Coronary artery (tissue), 2 donors: ENCODE measurements at regions not wholly inside any gene's neighbourhood (a gene's known extent, or its start where the extent isn't known, plus 50 kb on each side); places are given as distances from the start of the nearest gene placed in this dataset.

ENCODE experiments used
- DNase-seq: peaks from one replicate; pipeline ENCODE4 v3.0.0-alpha.2; 2017; ENCODE audit warnings: low spot score
- H3K27ac ChIP-seq, 2 donors: fragments of 200-600 bp; sonication (generic); one replicate each; pipeline ENCODE4 v1.5.1; 2016 to 2019
- H3K4me3 ChIP-seq: fragments of 200-600 bp; sonication (generic); 2 replicates; pipeline ENCODE4 v1.5.1; 2016; ENCODE audit warnings: mild to moderate bottlenecking, moderate library complexity
- TF ChIP-seq, protein P1 (sequence below): fragments of 200-600 bp; sonication (generic); IDR thresholded peaks from one replicate; pipeline ENCODE4 v1.5.1; 2019; ENCODE audit warnings: antibody characterized with exemption

DNA sequence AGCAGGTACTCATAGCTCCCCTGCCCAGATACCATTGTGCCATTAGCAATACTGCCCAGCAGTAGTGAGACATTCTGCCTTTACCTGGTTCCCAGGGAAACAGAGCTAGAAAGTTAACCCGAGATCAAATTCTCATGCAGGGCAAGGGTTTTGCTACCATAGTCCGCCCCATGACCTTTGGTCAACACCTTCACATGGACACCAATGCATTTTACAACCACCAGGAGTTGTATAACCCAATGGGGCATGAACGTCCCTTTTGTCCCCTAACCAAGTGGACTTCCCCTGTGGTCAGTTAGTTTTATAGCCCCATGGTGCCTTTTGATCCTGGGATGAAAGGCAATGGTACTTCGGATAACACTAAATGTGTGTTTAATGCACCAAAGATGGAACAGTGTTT, 151.7 kb upstream of the IQSEC1 start:
- H3K27ac ChIP-seq = no peak overlapping the region
- H3K4me3 ChIP-seq = no peak overlapping the region
- DNase-seq = no peak
- TF ChIP-seq, protein P1, sequence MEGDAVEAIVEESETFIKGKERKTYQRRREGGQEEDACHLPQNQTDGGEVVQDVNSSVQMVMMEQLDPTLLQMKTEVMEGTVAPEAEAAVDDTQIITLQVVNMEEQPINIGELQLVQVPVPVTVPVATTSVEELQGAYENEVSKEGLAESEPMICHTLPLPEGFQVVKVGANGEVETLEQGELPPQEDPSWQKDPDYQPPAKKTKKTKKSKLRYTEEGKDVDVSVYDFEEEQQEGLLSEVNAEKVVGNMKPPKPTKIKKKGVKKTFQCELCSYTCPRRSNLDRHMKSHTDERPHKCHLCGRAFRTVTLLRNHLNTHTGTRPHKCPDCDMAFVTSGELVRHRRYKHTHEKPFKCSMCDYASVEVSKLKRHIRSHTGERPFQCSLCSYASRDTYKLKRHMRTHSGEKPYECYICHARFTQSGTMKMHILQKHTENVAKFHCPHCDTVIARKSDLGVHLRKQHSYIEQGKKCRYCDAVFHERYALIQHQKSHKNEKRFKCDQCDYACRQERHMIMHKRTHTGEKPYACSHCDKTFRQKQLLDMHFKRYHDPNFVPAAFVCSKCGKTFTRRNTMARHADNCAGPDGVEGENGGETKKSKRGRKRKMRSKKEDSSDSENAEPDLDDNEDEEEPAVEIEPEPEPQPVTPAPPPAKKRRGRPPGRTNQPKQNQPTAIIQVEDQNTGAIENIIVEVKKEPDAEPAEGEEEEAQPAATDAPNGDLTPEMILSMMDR = no peak

DNA sequence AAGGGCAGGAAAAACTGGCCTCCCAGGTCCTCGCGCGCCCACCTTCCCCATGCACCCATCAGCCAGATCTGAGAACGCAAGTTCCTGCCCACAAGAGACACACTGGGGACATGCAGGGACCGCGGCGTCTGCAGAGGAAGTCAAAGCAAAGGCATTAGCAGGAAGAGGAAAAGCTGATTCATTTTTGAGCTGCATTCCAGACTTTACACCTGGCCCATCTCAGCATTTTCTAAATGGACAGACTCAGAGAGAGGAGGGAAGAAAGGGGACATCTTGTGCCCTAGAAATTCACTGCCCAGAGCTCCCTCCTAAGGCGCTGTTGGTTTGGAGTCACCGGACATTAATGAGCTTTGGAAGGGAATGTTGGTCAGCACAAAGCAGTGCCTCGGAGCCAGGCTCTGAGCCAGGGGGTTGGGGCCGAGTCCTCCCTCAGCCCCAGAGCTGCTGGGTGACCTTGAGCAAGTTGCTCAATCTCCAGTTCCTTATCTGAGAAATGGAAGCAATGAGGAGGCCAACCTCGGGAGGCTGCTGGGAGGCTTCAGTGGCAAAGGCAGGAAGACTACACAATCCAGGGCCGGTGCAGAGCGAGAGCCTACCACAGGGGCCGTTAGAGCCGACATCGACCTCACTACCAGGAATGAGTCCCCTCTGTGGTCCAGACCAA, 150.5 kb upstream of the IQSEC1 start:
- H3K27ac ChIP-seq = no peak overlapping the region
- no peak for DNase-seq
- TF ChIP-seq, protein P1 = no peak
- no peak overlapping the region for H3K4me3 ChIP-seq

DNA sequence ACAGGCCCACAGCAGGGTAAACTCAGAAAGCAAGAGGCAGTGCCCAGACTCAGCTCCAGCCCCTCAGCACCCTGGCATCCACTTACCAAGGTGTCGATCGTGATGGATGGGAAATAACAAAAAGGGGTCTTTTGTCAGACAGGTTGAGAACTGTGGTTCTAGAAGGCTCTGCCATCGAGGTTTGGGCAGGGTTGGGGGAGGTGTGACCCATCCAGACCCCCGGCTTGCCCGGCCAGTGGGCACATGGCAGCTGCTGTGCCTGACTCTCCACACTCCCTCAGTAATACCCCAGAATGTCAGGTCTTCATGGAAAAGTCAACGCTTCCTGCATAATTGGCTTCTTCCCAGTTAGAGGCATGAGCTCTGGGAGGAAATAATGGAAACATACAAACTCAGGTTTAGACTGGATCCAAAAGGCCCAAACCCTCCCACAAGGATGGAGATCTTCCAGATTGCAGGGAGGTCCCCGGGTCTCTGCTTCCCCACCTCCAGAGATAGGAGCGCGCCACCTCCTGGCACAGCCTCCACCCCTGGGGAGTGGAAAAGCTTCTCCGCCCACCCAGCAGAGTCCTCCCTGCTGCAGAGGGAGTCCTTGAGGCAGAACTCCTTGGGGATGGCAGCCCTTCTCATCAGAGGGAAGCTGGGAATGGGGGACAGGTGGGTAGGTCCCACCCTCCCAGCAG, 149.8 kb upstream of the IQSEC1 start:
- H3K4me3 ChIP-seq = no peak overlapping the region
- TF ChIP-seq, protein P1 = no peak
- H3K27ac ChIP-seq = no peak overlapping the region
- no peak for DNase-seq

DNA sequence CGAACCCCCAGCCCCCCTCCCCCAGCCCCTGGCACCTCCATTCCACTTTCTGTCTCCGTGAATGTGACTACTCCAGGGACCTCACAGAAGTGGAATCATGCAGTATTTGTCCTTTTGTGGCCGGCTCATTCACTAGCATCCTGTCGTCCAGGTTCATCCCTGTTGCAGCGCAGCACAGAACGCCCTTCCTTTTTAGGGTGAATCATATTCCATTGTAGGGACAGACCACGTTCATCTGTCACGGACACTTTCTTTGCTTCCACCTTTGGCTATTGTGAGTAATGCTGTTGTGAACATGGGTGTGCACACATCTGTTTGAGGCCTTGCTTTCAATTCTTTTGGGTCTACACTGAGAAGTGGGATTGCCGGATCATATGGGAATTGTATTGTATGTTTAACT, 148.9 kb upstream of the IQSEC1 start:
- Histone ChIP-seq H3K4me3 (no peak overlapping the region), H3K27ac (no peak overlapping the region)
- DNase-seq = no peak
- TF ChIP-seq, protein P1 = no peak

DNA sequence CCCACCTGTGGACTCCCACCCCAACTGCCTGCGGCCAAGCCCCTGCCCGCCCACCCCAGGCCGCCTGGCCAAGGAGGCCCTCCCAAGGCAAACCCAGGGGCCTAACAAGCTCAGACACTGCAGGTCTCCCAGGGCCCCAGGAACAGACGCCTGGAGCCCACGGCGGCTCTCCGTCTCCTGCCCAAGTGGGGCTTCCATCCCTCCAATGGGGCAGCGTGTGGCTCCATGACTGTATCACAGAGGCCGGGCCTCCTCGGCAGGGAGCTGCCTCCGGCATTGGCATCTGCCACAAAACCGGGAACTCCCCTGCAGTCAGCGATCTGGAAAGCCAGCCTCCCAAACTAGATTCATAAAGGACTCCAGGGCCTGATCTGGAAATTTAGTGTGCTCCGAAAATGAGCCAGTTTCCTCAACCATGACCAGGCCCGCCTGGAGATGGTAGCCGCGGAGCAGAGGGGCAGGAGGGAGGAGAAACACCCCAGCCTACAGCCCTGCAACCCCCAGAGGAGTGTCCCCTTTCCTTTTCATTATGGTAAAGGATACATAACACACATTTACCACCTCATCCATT, 148.3 kb upstream of the IQSEC1 start:
- Histone ChIP-seq H3K27ac (no peak overlapping the region), H3K4me3 (no peak overlapping the region)
- DNase-seq = no peak
- TF ChIP-seq, protein P1 = no peak

DNA sequence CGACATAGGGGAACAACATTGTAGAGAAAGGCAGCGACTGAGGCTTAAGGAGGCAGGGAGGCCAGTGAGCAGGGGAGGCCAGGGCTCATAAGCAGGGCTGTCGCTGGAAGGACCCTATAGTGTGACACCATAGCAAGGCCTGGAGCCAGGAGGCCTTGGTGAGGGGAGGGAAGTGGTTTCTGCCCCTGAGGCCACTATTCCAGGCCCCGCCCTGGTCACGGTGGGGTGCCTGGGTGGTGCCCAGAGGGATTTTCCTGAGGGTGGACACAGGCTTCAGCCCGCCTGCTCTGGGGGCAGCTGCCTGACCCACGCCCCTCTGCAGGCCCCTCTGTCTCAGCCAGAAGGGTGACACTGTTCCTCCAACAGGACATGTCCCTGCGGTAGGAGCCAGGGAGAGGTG, 147.8 kb upstream of the IQSEC1 start:
- H3K27ac ChIP-seq = no peak overlapping the region
- no peak overlapping the region for H3K4me3 ChIP-seq
- TF ChIP-seq, protein P1 = no peak
- DNase-seq = no peak

DNA sequence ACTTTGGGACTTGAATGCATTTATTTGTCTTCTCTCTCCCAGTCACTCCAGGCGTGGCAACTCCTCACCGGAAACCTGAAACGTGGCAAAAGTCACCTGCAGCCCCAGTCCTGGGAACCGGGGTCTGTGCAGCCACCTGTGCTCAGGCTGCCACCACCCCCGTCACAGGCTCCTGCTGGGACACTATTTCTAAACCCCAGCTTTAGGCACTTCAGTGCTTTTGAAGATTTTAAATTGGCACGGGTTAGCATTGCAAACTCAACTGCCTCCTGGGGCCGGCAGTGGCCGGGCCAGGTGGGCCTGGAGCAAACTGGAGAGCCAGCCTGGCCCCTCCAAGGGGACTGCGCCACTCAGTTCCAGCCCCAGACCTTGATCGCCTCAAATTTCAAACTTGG, 146.7 kb upstream of the IQSEC1 start:
- no peak for DNase-seq
- Histone ChIP-seq H3K4me3 (no peak overlapping the region), H3K27ac (no peak overlapping the region)
- TF ChIP-seq, protein P1 = no peak
